Dermis blood vessel endothelial cell (primary cell): ENCODE measurements at regions not wholly inside any gene's neighbourhood (a gene's known extent, or its start where the extent isn't known, plus 50 kb on each side); places are given as distances from the start of the nearest gene placed in this dataset.

Experiments used
- DNase-seq: peaks from one replicate; pipeline ENCODE4 v3.0.0; 2010

DNA sequence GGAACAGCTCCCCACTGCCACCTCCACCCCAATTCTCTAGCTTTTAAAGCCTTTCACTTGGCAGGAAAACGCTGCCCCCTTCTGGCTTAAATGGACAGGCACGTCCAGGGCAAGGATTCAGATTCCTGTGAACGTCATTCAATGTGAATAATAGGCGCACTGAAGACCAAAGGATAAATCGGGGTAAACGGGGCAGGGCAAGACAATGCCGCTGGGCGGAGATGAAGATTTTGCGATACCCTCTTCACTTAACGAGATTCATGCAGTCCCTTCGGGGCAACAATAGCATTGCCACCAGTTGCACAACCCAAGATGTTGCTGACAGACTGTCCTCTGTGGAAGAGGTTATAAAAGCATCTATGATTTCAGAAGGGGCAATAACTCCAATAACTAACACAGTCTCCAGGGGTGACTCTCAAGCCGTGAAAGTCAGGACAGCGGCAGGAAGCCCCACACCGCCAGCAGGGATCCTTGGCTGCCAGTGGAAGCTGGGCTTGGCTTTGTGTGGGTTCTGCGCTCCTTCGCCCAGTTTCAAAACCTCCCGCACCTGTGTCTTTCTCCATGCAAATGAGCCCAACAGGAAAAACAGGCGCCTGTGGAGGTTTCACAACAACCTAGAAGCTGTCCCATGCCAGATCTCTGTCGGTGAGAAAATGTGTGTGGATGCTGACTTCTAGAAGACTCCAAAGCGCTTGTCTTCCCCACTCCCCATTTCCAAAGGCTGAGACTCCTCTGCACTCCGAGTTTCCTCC is 291.8 kb downstream of the BMP7 start:
- peak; percentile 49 for DNase-seq

DNA sequence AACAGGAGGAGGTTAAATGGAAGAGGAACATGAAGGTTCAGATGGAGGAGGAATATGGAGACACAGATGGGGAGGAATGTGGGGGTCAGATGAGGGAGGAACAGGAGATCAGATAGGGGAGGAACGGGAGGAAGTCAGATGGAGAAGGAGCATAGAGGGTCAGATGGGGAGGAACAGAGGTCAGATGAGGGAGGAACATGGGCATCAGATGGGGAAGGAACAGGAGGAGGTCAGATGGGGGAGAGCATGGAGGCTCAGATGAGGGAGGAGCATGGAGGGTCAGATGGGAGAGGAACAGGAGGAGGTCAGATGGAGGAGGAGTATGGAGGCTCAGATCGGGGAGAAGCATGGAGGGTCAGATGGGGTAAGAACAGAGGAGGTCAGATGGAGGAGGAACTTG is 290.6 kb downstream of the BMP7 start:
- DNase-seq: no peak

GRCh38 chr20:56976336-56976735 is 290.1 kb downstream of the BMP7 start:
- DNase-seq: no peak

- no peak for DNase-seq
Observed at GRCh38 chr20:56978475-56978874, 288.0 kb downstream of the BMP7 start.

DNA sequence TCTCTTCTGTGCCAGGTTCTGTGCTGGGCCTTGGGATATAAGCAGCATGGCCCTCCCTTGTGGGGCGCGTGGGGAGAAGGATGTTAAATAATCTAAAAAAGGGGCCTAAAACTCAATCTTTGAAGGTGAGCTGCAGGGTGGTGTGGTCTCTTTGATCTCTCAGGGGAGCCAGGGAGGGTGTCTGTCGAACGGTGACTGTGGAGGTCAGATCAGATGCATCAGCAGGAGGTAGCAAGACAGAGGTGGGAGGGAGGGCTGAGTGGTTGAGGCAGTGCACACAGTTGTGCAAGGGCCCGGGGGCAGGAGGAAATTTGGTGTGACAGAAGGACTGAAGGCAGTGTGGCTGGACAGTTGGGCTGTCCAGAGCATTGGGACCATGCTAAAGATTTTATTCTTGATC is 287.3 kb downstream of the BMP7 start:
- no peak for DNase-seq

GRCh38 chr20:56981301-56981700 is 285.1 kb downstream of the BMP7 start:
- DNase-seq: no peak

- no peak for DNase-seq
Observed at GRCh38 chr20:56983813-56984212, 282.6 kb downstream of the BMP7 start.

GRCh38 chr20:56985066-56985685 is 281.3 kb downstream of the BMP7 start:
- DNase-seq: no peak

DNA sequence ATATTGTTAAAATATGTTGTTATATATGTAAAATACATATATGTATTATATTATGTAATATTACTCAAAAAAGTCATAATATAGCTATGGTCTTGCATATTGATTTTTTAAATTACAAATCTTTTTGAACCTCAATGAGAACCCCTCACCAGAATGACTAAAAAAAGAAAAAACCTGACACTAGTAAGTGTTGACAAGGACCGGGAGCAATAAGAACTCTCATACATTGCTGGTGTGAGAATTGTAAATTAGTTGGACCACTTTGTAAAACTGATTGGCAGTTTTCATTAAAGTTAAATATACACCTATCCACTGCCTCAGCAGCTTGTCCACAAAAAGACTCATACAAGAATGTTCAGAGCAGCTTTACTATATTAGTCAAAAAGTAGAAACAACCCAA is 280.0 kb downstream of the BMP7 start:
- no peak for DNase-seq

- no peak for DNase-seq
Observed at GRCh38 chr20:56986931-56987720, 279.3 kb downstream of the BMP7 start.

DNA sequence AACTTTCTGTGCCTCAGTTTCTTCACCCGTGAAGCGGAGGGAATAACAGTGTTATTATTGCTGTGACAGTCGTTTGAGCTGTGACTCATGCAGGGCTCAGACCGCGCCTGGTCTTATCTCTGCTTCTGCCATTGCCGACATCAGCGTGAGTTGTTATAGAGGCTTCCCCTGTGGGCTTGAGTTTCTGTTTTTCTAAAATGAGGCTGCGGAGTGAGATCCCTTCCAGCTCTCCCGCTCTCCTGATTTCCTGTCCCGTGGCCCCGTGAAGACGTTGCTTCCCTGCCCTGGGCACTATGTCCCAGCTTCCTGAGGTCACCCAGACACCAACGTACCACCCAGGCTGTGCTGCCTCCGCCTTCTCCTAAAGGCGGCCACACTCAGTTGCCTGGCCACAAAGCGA is 278.5 kb downstream of the BMP7 start:
- no peak for DNase-seq

DNA sequence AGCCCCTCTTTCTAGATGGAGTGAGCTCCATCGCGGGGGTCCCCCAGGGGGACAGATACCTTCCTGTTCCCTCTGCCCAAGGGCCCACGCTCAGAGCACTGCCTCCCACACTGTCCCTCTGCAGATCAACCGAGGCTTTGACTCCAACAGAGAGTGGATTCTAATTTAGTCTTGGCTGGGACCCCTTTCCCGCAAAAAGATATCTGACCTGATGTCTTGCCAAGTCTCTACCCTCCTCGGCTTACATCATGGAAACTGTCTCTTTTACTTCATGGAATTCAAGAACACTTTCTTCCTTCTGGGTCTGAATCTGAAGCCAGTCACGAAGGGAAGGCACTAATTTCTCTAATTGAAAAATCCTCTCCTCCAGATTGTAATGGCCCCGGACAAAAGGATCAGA is 278.0 kb downstream of the BMP7 start:
- no peak for DNase-seq

DNA sequence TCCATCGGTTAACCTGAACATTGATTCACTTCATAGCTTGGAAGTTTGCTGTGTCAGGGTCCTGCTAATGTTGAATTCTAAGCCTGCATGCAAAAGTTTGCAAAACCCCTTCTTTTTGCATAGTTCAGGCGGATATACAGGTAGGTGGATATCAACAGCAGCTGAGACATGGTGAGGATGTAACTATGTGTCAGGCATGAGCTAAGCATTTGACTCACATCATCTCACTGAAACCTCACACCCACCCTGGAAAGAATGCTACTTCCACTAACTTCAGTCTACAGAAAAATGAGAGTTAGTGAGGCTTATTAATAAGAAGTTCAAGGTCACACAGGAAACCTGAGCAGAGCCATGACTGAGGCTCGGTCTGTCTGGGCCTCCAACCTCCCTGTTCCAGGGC is 276.9 kb downstream of the BMP7 start:
- DNase-seq: no peak

DNA sequence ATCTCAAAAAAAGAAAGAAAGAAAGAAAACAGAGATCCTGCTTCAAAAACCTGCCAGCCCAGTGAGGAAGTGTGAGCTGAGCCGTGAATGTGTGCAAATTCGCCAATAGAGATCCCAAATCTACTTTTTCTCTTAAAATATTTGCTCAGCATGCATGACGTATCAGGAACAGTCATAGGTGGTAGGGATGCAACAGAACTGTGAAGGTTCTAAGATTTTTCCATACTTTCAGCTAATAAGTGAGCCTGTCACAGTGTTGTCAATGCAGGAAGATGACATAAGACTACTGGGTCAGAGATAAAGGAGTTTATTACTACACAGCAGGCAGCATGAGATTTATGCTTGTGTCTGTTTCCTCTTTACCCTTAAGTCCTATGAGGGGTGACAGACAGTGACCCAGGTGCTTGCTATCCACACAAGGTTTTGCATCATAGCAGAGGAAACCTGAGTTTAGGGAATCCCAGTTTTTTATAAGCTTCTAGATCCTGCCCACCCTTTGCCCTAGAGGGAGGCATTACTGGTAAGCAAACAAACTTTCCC is 273.4 kb downstream of the BMP7 start:
- DNase-seq: no peak

- DNase-seq: no peak
Observed at GRCh38 chr20:56994006-56994405, 272.4 kb downstream of the BMP7 start.

GRCh38 chr20:56995149-56995548 is 271.3 kb downstream of the BMP7 start:
- no peak for DNase-seq

DNA sequence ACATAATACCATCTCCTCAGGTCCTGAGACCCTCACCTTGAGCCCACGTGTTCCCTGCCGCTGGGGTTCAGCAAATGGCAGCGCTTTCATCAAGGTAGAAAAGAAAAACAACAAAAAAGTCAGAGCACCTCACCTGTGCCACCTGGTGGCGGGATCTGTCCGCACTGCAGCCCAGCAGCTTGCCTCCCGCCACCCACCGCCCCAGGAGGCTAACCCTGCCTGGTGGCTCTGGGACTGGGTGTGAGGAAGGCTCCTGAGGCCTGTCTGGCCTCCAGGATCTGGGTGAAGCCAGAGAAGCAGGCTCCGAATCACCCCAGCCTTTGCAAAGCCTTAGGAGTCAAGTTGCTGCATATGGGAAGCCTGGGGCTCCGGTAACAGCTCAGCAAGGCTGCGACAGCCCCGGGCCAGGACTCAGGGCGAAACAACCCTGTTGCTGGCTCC is 270.8 kb downstream of the BMP7 start:
- DNase-seq: peak; percentile 19

DNA sequence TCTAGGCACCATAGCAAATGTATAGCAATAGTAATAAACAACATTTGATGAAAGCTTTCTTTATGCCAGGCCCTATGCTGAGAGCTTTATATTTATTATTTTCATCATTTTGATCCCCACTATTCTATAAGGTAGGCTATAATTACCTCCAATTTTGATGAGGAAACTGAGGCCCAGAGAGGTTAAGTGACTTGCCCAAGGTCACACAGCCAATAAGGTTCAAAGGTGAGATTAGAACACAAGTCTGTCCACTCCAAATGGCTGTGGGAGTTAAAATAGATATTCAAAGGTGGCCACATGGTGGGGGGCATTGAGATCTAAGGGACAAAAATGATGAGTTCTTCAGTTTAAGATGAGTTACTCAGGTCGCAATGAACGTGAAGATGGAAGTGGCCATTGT is 269.9 kb downstream of the BMP7 start:
- DNase-seq: no peak

DNA sequence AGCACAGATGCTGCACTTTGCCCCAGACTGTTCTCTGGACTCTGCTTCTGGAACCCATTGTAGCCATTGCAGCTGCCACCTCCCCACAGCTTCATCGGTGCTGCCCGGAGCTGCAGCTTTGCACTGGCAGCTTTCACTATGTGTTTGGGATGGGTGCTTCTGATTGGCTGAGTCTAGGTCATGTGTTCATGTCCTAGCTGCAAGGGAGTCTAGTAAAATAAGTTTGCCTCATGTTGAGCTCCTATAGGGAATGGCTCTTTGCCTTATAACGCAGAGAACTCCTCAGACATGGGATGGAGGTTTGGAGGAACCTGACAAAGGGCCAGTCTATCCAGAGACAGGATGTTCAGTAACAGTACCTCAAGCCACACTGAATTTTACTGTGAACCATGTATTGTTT is 268.0 kb downstream of the BMP7 start:
- DNase-seq: no peak

GRCh38 chr20:57000441-57000968 is 265.9 kb downstream of the BMP7 start:
- DNase-seq: no peak

GRCh38 chr20:57001126-57001767 is 265.2 kb downstream of the BMP7 start:
- DNase-seq: no peak

DNA sequence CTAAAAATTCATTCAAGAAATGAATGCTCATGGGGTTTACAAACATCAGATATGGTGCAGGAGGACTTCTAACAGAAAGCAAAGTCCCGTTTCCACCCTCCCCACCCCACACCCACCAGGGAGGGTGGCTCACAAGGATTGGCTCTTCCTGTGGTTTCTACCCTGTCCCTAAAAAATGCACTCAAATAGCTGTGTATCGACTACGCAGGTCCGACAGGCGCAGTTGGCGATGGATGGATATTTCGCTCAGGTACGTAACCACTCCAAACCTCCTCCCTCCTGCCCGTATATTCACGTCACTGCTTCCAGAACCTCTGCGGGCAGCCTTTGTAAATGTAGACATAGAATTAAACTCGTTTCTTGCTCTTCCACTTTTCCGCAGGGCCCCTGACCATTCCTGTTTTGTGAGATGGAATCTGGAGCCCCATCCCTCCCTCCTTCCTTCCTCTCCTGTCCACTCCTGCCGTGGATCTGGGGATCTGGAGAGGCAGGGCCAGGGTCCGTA is 264.3 kb downstream of the BMP7 start:
- no peak for DNase-seq

DNA sequence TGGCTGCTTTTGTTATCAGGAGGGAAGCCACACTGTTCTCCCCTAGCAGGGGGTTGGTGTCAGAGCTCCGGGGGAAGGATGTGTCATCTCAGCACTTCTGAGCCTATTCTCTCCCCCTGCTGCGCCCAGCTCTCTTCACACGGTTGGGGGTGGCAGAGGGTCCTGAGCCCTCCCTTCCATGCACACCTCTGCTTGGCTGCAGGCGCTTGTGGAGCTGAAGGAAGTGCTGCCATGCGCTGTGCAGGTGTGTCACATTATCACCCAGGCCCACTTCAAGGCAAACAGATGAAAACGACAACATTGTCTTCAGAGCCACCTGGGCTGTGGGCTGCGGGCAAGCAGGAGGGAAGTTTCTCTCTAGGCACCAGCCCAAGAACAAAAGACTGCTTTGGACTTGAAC is 263.4 kb downstream of the BMP7 start:
- DNase-seq: no peak
